ENCODE measurements at regions not wholly inside any gene's neighbourhood (a gene's known extent, or its start where the extent isn't known, plus 50 kb on each side); places are given as distances from the start of the nearest gene placed in this dataset.

DNA sequence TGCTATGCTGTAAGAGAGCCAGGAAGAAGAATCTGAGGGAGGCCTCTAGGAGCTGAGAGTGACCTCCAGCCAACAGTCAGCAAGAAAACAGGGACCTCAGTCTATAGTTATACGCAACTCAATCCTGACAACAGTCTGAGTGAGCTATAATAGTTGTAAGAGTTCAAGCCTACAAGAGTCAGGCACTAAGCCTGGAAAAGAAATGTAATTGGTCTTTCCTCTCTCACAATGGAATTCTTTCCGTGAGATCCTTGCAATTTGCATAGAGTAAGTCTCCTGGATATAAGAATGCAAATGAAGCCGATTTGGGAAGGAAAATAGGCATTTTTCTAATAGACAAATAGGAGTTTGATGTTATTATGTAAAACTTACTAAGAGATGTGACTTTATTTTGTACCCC lies 1332.6 kb upstream of the CELF4 start:
- no peak for DNase-seq

- DNase-seq: no peak
Measured at GRCh38 chr18:38895560-38895959, 1330.0 kb upstream of the CELF4 start.

GRCh38 chr18:38887671-38888020 lies 1322.0 kb upstream of the CELF4 start:
- DNase-seq: no peak

- DNase-seq: no peak
Measured at GRCh38 chr18:38886861-38887670, 1321.5 kb upstream of the CELF4 start.

DNA sequence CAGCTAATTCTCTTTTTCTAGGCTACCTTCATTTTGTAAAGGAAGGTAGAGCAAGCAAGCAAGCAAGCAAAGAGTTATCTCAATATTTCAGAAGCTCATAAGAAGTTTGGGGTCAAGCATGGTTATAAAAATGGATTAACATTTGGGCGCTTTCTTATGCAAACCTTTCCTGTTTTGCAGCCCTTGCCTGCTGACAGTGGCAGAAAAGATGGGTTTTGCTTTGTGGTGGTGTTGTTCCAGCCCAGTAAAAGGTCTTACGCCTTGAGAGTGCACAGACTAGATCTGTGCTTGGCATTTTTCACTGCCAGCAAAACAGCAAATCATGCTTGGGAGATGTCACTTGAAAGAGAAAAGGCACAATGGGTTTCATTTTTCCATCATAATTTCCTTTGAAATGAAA lies 1320.6 kb upstream of the CELF4 start:
- no peak for DNase-seq

- DNase-seq: no peak
Measured at GRCh38 chr18:38884050-38884449, 1318.5 kb upstream of the CELF4 start.

GRCh38 chr18:38883111-38883510 lies 1317.5 kb upstream of the CELF4 start:
- no peak for DNase-seq

GRCh38 chr18:38879871-38880270 lies 1314.3 kb upstream of the CELF4 start:
- no peak for DNase-seq

DNA sequence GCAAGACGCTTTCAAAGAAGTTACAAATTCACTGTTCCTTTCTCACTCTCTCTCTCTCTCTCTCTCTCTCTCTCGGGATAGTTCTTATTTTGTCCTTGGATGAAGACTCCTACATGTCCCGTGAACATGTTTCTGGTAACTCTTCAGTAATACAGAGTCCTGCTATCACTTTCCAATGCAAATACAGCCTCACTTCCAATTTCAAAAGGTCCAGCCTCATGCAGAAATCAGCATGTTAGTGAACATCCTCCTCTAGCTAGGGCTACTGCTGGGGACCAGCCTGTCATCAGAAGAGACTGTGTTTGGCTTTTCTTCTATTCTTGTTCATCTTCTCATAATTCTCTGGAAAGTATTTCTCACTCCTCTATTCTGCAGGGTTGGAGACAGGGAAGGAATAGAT lies 1306.7 kb upstream of the CELF4 start:
- DNase-seq: no peak

DNA sequence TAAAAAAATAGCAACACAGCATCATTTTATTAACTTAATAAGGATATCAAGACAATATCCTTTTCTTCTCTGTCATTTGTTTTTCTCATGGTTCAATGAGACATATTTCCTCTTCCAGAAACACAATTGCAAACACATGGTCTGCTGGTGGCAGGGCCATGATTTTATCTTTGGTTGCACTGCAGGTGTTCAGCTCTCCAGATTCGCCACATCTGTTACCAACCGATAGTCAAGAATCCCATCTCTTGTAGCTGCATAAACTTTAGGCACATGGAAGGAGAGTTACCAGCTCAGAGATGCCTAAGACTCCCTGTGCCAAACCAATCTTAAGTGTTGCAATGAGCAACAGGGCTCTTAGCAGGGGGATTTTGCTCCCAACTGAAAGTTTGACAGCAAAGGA lies 1303.2 kb upstream of the CELF4 start:
- DNase-seq: no peak

- DNase-seq: no peak
Measured at GRCh38 chr18:38867680-38868079, 1302.1 kb upstream of the CELF4 start.

- no peak for DNase-seq
Measured at GRCh38 chr18:38851526-38851925, 1285.9 kb upstream of the CELF4 start.

GRCh38 chr18:38847326-38847725 lies 1281.7 kb upstream of the CELF4 start:
- DNase-seq: no peak

GRCh38 chr18:38843291-38843690 lies 1277.7 kb upstream of the CELF4 start:
- DNase-seq: no peak

DNA sequence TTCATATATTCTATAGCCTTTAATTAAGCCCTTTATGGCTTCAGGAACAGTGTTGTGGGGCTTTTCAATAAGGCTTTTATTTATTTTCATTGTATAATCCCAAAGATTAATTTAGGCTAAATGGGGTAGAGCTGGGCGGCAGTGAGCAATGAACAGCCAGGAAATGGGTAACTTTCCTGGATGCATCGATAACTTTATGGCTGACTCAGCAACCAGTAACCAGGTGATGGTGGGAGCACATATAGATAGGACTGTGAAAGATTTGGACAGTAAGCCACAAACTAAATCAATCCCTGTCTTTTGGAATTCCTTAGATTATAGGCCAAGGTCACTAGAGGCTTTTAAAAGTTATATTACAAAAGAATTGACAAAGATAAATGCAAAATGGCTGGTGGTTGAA lies 1260.6 kb upstream of the CELF4 start:
- no peak for DNase-seq

GRCh38 chr18:38811209-38811608 lies 1245.6 kb upstream of the CELF4 start:
- DNase-seq: no peak

DNA sequence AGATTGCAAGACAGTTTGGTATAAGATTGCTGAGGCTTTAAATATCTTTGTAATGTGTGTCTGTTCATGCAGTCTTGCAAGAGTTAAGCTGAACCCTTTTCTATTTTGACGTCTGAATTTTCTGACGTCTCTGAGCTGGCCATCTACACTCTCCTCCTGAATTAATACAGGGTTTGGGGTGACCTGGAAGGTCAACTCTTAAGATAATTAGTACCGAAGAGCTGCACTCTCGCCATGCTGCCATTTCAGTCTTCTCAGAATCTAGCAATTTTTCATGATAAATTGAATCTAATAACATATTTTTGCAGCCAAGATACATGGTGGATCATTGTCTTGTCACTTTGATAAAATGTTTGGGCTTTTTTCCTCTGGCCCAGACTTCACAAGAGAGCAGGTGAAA lies 1245.2 kb upstream of the CELF4 start:
- no peak for DNase-seq

- no peak for DNase-seq
Measured at GRCh38 chr18:38807915-38808314, 1242.3 kb upstream of the CELF4 start.

- DNase-seq: no peak
Measured at GRCh38 chr18:38805256-38805655, 1239.7 kb upstream of the CELF4 start.

- no peak for DNase-seq
Measured at GRCh38 chr18:38801640-38802039, 1236.0 kb upstream of the CELF4 start.

DNA sequence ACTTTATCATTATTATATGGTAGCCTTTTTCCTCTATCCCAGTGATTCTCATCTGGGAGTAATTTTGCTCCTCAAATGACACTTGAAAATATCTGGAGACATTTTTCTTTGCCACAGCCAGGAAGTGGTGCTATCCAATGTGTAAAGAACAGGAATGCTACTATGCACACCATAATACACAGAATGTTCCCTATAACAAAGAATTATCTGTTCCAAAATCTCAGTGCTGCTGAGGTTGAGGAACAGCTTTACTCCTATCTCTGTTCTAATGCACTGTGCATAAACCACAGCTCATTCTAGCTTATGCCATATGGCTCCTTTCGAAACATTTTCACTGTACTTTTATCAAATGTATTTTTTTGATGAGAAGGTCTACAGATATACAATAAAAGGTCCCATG lies 1231.2 kb upstream of the CELF4 start:
- DNase-seq: no peak

DNA sequence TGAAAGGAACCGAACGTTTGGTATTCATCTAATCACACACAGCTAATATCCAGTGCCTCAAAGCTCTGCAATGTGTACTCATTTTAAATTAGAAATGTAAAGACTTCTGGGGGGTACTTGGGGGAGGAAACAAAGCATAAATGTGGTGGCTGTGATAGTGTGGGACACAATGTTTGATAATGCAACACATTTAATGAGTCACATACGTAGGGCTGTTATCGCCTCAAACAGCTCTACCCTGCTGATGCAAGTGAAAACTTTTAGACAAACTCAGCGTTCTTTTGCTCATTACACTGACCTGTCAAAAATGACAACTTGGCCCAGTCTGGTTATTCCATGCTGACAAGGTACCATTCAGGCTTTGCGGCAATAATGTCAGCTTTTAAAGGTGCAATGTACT lies 1227.1 kb upstream of the CELF4 start:
- no peak for DNase-seq

DNA sequence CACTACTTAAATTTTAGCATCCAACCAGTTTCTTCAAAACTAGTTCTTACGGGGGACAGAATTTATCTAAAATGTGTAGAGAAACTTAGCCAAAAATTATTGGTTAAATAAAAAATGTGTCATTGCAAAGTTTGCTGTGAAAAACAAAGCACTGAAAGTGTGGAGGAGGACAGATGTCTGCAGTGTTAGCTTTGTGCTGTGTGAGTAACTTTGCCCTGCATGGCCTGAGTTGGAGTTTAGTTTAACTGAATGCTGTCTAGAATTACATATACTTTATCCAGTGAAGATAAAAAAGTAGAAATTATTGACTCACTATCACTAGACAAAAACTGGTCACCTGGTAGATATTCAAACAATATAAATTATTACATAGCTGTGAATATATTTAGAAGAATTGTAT lies 1225.2 kb upstream of the CELF4 start:
- no peak for DNase-seq

- DNase-seq: no peak
Measured at GRCh38 chr18:38790303-38790702, 1224.7 kb upstream of the CELF4 start.

DNA sequence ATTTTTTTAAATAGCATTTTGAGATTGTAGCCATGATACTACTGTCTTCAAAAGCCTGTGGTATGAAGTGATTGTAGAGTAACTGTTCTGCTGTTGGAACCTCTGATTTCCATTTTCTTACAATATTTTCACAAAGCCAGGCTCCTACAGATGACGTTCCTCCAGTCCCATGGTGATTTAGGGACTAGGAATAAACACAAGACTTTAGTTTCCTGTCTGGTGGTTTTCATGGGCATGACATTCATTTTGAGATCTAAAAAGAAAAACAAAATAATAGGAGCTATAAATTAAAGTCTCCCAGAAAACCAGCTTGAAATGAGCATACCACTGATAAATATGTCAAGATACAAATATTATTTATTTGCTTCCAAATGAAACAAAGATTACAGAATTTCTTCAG lies 1223.5 kb upstream of the CELF4 start:
- DNase-seq: no peak

DNA sequence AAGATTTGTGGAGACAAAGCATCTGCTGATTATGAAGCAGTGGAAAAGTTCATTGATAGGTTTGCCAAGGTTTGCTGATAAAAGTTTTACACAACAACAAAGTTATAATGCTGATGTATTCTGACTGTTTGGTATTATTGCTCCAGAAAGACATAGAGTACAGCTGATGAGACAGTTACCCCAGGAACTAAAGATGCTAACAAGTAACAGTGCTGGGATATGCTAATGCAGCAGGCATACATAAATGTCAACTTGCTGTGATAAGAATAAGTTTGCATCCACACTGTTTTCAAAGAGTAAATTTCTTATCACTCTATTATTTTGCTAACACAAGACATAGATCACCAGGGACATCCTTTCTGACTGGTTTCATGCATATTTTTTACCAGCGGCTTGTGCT lies 1221.3 kb upstream of the CELF4 start:
- DNase-seq: no peak
